A673 (cell line): ENCODE measurements at regions not wholly inside any gene's neighbourhood (a gene's known extent, or its start where the extent isn't known, plus 50 kb on each side); places are given as distances from the start of the nearest gene placed in this dataset.

Source experiments
- CTCF ChIP-seq: fragments of 300-800, 200-600 bp; sonication (generic); conservative IDR thresholded peaks from 2 replicates; pipeline ENCODE4 v1.5.1; 2017; ENCODE audit warnings: low read depth, mild to moderate bottlenecking, antibody characterized with exemption, low read length, moderate library complexity, mixed read lengths
- EZH2 ChIP-seq: fragments of 200-600 bp; sonication (generic); IDR thresholded peaks from 2 replicates; pipeline ENCODE4 v1.6.1; 2017; ENCODE audit warnings: borderline replicate concordance, low read depth, mild to moderate bottlenecking, mixed read lengths, antibody characterized with exemption, low read length; ENCODE audit not compliant: poor library complexity, severe bottlenecking

- TF ChIP-seq CTCF (no peak), EZH2 (no peak)
Observed at GRCh38 chr9:2502210-2502609, 119.4 kb upstream of the VLDLR start.
